Stomach (tissue), 8 donors: ENCODE measurements at regions not wholly inside any gene's neighbourhood (a gene's known extent, or its start where the extent isn't known, plus 50 kb on each side); places are given as distances from the start of the nearest gene placed in this dataset.

ENCODE experiments used
- DNase-seq, 2 donors: peaks; one replicate each; pipeline versions ENCODE4 v3.0.0 to v3.0.0-alpha.2; 2013 to 2019
- H3K27ac ChIP-seq, 5 donors: fragments of 200-600 bp in 4 of 5; sonication (generic) in 4 of 5; one replicate each; pipeline ENCODE4 v1.5.1; 2013 to 2019; ENCODE audit warnings: mild to moderate bottlenecking in 1 of 5, moderate library complexity in 1 of 5
- H3K27me3 ChIP-seq, 3 donors: fragments of 200-600 bp; sonication (generic); one replicate each; pipeline ENCODE4 v1.5.1; 2017 to 2019; ENCODE audit warnings: mixed run types in 1 of 3
- H3K36me3 ChIP-seq, 4 donors: fragments of 200-600 bp; sonication (generic); 1 replicate in 3 of 4; 2 replicates in 1 of 4; pipeline ENCODE4 v1.5.1; 2016 to 2019
- H3K4me1 ChIP-seq, 4 donors: fragments of 200-600 bp; sonication (generic); one replicate each; pipeline ENCODE4 v1.5.1; 2016 to 2019
- H3K4me3 ChIP-seq, 4 donors: fragments of 200-600 bp; sonication (generic) in 3 of 4; one replicate each; pipeline ENCODE4 v1.5.1; 2016 to 2019; ENCODE audit warnings: mild to moderate bottlenecking in 1 of 4
- H3K9me3 ChIP-seq, 4 donors: fragments of 200-600 bp; sonication (generic); one replicate each; pipeline ENCODE4 v1.5.1; 2016 to 2019
- CTCF ChIP-seq, 7 experiments: fragments of 450-650 bp in 4 of 7; fragments of 200-600 bp in 3 of 7; sonication (generic) in 3 of 7; IDR thresholded peaks; one replicate each; pipeline ENCODE4 v1.5.1; 2016 to 2019; ENCODE audit warnings: antibody characterized with exemption in 7 of 7, control low read depth in 2 of 7, mild to moderate bottlenecking in 1 of 7
- EP300 ChIP-seq: sonication (generic); formaldehyde crosslinking; IDR thresholded peaks from one replicate; pipeline ENCODE4 v1.6.1; 2017; ENCODE audit warnings: antibody characterized with exemption
- POLR2A ChIP-seq, 4 donors: fragments of 450-650 bp; IDR thresholded peaks; one replicate each; pipeline ENCODE4 v1.6.1; 2016; ENCODE audit warnings: antibody characterized with exemption in 4 of 4, control low read depth in 2 of 4, mild to moderate bottlenecking in 1 of 4, moderate library complexity in 1 of 4
- POLR2AphosphoS5 ChIP-seq, 3 donors: sonication (generic); formaldehyde crosslinking; IDR thresholded peaks; one replicate each; pipeline ENCODE4 v1.6.1; 2016; ENCODE audit warnings: antibody characterized with exemption in 3 of 3
- WGBS, 5 donors: extraction: QIAGEN DNeasy Blood & Tissue Kit in 3 of 5; methylation state at CpG; one replicate each; pipeline versions ENCODE4 v1.1.5 to v1.1.7; 2013 to 2018; 5-methylcytosine and 5-hydroxymethylcytosine counted together
- intact Hi-C: fragments of 100-400 bp; cut with DNase I; formaldehyde crosslinking; loops from one replicate; pipeline ENCODE4 v1.15.1; 2023; ENCODE audit warnings: low total_unique reads
- donor health status: healthy with polysubstance abuse.
- donor health status: Bipolar disorder and iron deficiency.
- donor health status: healthy.

DNA sequence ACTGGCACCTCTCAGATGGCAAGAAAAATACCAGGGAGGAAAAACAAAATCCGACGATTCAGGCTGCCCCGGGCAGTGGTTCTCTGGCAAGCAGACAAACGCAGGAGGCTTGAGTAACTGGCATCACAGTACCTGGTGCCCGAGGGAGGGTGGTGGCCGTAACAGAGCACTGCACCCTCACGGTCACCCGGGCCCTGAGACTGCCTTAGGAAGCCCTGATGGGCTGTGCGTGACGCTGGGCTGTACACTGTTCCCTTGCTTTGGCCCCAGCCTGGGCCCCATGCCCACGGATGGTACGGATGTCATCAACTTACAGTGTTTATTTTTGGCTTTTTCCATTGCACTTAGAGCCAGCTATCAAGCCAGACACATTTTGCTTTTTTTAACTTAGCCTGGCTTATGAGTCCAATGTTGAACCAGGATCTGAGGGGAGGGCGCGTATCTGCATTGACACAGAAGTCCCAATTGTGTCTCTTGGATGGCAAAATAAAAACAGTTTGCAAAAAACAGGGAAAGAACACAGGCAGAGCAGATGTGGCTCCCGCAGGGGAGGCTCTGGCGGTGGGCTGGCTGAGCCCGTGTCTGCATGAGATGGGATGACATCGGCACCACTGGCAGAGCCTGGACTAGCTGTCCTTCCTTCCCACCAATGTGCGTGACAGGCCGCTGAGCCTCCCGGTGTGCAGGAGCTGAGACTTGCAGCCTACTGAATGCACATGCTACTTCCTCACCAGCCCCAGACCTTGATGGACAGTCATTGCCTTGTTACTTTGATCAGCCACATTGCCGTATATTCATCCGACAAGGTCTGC is 287.7 kb downstream of the FOXL1 start:
- H3K9me3 ChIP-seq = no peaks in the 10 kb centered on the region
- no peaks in the 10 kb centered on the region for H3K36me3 ChIP-seq
- peak in 1 of 2 donors; percentile 78 for DNase-seq
- peaks cover 0 to 19% (median 4%) of the 10 kb centered on the region in 4 donors for H3K4me1 ChIP-seq
- TF ChIP-seq POLR2A (IDR thresholded peaks at IDR 0.05) = no peak
- TF ChIP-seq EP300 = peak; percentile 5
- TF ChIP-seq POLR2AphosphoS5 (IDR thresholded peaks at IDR 0.05) = peak in 1 of 3 donors; percentile 55
- no peak overlapping the region for H3K27ac ChIP-seq
- H3K4me3 ChIP-seq = no peak overlapping the region
- intact Hi-C loops = no loop called here
- 54 to 70% (median 63%) methylated on average over 22 to 23 of the region's 23 CpGs for WGBS, 5 donors
- H3K27me3 ChIP-seq = peaks cover 0 to 39% (median 9%) of the 10 kb centered on the region in 3 donors

GRCh38 chr16:86866986-86867722 is 288.8 kb downstream of the FOXL1 start:
- Histone ChIP-seq H3K27ac (no peak overlapping the region), H3K36me3 (no peaks in the 10 kb centered on the region), H3K4me3 (no peak overlapping the region), H3K9me3 (no peaks in the 10 kb centered on the region), H3K27me3 (peaks cover 0 to 43% (median 9%) of the 10 kb centered on the region in 3 donors), H3K4me1 (peaks cover 0 to 19% (median 4%) of the 10 kb centered on the region in 4 donors)
- intact Hi-C loops = no loop called here
- WGBS, 5 donors = 83 to 89% (median 88%) methylated on average over 6 of the region's 6 CpGs
- DNase-seq = no peak
- no peak for TF ChIP-seq POLR2AphosphoS5 (IDR thresholded peaks at IDR 0.05)
- TF ChIP-seq CTCF (IDR thresholded peaks at IDR 0.05) = no peak
- no peak for TF ChIP-seq POLR2A (IDR thresholded peaks at IDR 0.05)
- no peak for TF ChIP-seq EP300

DNA sequence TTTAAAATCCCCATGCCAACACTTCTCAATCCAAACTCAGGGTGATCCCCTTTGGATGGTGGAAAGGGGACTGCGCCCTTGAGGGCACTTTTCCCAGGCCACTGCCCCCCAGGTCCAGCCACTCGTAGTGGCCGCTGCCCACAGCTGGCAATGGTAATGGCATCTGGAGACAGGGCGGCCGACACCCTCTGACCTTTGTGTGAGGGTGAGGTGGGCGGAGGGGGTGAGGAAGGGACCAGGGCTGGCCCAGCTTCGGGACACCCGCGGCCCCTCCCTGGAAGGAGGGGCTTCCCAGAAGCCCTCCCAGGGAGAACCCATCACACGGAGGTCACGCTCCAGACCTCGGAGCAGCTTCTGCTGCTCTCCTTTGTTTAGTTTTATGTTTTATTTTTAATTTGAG is 289.7 kb downstream of the FOXL1 start:
- H3K4me1 ChIP-seq = peaks cover 0 to 11% (median 4%) of the 10 kb centered on the region in 4 donors
- H3K27me3 ChIP-seq = peaks cover 0 to 52% (median 9%) of the 10 kb centered on the region in 3 donors
- no peak overlapping the region for H3K27ac ChIP-seq
- no peak for TF ChIP-seq CTCF (IDR thresholded peaks at IDR 0.05)
- TF ChIP-seq POLR2A (IDR thresholded peaks at IDR 0.05) = no peak
- no peak for TF ChIP-seq POLR2AphosphoS5 (IDR thresholded peaks at IDR 0.05)
- no peak for TF ChIP-seq EP300
- DNase-seq = no peak
- peaks cover 0 to 3% (median 0%) of the 10 kb centered on the region in 4 donors for H3K36me3 ChIP-seq
- H3K4me3 ChIP-seq = no peak overlapping the region
- WGBS, 5 donors = 73 to 83% (median 80%) methylated on average over 12 of the region's 12 CpGs
- peaks cover 0 to 5% (median 0%) of the 10 kb centered on the region in 4 donors for H3K9me3 ChIP-seq
- intact Hi-C loops = no loop called here

DNA sequence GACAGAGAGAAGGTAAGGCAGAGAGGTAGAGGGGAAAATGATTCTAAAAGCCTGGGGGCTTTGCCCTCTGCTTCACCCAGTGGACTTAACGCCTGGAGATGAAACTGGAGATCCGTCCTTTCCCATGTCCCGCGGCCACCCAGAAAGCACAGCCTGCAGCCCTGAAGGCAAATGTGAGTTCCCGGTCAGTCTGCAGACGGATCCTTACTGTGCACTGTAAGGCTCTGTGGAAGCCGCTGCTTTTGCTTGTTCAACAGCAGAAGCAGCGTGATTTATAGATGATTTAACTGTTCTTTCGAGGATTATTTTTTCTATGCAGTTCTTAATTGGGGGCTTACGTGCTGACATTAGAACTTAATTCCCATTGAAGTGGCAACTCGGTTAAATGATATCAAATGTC is 290.4 kb downstream of the FOXL1 start:
- Histone ChIP-seq H3K9me3 (peaks cover 0 to 10% (median 0%) of the 10 kb centered on the region in 4 donors), H3K27ac (no peak overlapping the region), H3K4me3 (no peak overlapping the region), H3K4me1 (peaks cover 0 to 10% (median 4%) of the 10 kb centered on the region in 4 donors), H3K27me3 (peaks cover 0 to 51% (median 9%) of the 10 kb centered on the region in 3 donors), H3K36me3 (peaks cover 0 to 4% (median 0%) of the 10 kb centered on the region in 4 donors)
- no peak for DNase-seq
- WGBS, 5 donors = 69 to 87% (median 76%) methylated on average over 11 of the region's 11 CpGs
- intact Hi-C loops = no loop called here
- TF ChIP-seq POLR2A (IDR thresholded peaks at IDR 0.05) (no peak), CTCF (IDR thresholded peaks at IDR 0.05) (no peak), EP300 (no peak), POLR2AphosphoS5 (IDR thresholded peaks at IDR 0.05) (no peak)
